Dedifferentiated amniotic fluid mesenchymal stem cell (primary cell): ENCODE measurements at regions not wholly inside any gene's neighbourhood (a gene's known extent, or its start where the extent isn't known, plus 50 kb on each side); places are given as distances from the start of the nearest gene placed in this dataset.
A peak's percentile ranks its signal among the peaks of the same experiment; 100 is the strongest.
"Not testable (repeated sequence)": the region's sequence is repeated elsewhere in the genome, so short reads cannot be mapped to it uniquely, and the experiment has no call there.

Experiments
- DNase-seq: peaks from one replicate; pipeline ENCODE4 v3.0.0-alpha.2; 2016; ENCODE audit errors: extremely low spot score

GRCh38 chr17:6893382-6894205 lies 62.1 kb upstream of the TEKT1 start:
- DNase-seq, result no peak

DNA sequence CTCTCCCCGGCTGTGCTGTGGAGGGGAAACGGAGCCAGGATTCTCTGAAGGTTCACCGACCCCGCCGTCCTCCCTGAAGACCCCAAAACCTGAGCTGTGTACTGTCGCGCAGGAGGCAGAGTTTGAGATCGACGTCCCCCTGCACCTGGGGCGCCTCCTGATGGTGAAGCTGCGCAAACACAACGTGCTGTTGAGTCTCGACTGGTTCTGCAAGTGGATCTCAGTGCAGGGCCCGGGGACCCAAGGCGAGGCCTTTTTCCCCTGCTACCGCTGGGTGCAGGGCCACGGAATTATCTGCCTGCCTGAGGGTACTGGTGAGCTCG lies 62.6 kb upstream of the TEKT1 start:
- no peak for DNase-seq

DNA sequence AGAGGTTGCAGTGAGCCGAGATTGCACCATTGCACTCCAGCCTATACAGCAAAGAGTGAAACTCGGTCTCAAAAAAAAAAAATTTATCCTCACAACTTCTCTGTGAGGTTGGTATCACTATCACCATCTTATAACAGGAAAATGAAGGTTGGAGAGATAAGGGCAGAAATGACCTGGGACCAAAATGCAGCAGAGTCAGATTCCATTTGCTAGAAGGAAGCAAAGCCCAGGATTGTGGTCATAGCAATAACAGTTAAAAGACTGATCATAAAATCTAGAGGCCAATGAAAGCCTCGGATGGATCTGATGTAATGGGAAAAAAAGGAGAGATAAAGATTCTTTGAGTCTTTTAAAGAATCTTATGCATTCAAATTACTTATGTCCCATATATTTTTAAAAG lies 69.6 kb upstream of the TEKT1 start:
- DNase-seq, result no peak

DNA sequence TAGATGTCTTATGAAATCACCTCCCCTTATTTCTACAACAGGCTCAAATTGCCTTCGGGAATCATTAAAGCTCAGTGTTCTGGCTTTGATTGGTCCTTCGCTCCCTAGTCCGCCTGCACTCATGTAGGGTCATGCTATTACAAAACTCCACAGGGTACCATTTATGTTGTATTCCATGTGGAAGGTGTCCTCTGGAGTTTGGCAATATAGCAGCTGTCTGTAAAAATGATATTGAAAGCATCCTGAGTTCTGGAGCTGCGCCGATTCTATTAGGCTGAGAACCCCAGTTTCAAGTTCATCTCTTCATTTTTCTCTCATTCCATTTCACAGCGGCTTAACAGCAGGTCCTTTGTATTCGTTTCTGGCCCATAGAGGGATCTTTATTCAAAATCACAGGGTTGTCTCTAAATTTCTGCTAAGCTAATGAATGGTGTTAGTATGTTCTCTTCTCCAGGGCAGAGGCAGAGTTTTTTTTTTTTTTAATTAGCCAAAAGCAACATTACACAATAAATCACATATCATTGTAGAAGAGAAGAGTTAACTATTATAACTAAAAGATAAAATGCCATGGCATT lies 71.9 kb upstream of the TEKT1 start:
- DNase-seq, result no peak

- DNase-seq, result no peak
These were observed 77.3 kb upstream of the TEKT1 start for GRCh38 chr17:6908807-6909206.

GRCh38 chr17:6910987-6911603 lies 79.6 kb upstream of the TEKT1 start:
- peak; percentile 68 for DNase-seq

DNA sequence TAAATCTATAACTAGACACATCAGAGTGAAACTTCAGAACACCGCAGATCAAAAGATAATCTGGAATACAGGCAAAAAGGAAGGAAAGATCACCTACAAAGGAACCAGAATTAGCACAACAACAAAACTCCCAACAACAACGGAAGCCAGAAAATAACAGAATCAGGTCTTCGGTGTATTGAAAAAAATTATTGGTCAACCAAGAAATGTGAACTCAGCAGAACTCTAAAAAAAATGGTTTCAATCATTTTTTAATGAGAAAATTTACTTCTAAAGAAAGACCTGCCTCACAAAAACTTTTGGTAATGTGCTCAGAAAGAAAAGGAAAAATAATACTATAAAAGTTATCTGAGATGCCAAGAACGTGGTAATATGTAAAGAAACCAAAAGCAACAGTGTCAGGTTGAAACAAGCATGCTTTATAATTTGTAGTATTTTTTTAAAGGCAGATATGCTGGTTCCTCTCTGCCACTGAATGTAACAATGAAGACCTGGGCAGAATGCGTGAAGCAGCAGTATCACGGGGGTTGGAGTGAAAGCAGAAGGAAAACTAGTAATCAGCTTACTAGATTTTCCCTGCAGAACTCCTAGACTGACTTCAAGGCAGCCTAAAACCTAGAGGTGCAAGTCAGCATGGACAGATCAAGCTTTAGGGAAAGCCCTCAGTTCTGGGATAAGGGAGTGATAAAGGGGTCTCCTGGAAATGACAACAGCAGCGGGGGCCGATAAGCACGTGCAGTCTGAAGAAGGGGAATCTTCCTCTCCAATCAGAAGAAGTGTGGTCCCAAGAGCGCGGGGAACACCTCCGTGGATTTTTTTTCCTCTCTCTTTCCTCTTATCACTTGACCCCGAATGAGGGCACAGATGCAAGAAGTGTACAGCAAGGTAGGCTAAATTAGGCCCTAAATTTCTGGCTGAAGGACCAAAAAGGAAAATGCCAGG lies 80.9 kb upstream of the TEKT1 start:
- no peak for DNase-seq

DNA sequence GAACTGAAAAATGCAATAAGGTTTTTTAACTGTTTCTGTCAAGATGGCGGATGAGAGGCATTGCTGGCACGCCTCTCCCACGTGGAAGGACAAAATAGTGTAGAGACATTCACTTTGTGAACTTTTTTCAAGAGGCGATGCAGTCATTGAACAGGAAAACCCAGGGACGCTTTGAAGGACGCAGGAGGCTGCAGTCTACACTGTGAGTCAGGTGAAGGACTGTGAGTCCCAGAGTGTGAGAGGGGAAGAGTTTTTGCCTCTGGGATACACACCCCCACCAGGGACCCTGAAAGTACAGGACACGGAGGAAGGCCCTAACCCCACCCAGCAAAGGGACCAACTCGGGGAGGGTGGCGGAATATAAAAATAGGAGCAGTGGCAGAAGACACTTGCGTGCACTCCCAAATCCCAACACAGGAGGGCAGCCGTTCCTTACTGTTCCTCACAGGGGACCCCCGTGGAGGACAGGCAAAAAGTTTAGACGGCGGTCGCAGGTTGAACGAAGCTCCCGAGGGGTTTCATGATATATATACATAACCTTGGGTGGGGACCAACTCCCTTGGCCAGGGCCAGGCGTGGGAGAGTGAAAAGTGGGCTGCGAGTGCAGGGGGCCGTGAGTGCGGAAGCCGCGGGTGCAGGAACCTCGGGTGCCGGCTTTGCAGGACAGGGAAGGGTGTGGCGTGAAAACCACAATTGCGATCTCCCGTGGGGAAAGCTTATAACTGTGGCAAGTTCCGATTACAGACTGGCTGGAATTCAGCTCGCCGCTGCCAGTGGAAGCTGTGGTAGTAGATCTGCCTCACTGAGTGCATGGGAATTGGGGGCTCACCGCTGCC lies 82.0 kb upstream of the ALOX12 start:
- DNase-seq, result peak; percentile 42

DNA sequence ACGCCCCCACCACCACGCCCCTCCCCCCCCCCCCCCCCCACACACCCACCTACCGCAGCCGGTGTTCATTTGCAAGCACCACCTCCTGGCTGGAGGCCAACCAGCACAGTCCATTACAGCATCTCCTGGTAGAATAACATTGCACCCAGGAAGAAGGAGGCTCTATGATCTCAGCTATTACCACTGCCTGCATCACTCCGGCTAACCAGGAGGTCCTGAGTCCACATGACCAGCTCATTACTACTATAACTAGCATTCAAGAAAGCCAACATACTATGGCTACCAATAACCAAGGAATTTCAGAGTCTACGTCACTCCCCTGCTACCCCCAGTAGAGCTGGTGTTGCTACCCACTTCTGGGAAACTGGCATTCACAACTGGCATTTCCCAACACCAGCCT lies 81.1 kb upstream of the ALOX12 start:
- DNase-seq, result no peak

DNA sequence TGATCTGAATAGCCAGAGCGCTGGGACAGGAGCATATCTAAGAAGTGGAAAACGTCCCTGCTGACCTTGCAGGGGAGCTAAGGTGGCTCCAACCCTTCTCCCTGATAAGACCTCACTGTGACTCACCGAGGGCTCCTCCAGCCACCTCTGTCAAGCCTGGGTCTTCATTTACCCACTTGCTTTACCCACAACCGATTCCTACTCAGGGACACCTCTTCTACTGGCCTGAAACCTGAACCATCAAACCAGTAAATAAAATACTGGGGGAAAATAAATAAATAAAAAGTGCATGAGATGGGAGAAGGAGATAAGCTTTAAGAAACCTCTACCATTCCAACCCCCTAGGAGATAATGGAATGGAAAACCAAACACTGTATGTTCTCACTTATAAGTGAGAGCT lies 80.2 kb upstream of the ALOX12 start:
- no peak for DNase-seq

- DNase-seq, result no peak
These were observed 76.7 kb upstream of the ALOX12 start for GRCh38 chr17:6919158-6919557.

DNA sequence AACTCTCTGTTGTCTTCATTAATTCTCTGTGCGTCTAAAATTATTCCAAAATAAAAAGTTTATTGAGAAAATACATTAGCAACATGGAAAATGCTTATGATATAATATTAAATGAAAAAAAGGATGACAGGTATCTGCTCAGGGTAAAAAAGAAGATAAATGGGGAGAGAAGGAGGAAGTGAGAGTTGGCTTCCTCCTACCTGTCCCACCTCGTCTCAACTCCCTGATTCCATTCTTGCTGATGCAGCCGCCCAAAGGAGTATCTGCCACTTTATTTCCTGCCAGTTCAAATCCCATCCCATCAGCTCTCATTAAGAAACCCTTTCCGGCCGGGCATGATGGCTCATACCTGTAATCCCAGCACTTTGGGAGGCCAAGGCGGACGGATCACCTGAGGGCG lies 72.5 kb upstream of the ALOX12 start:
- DNase-seq, result no peak

DNA sequence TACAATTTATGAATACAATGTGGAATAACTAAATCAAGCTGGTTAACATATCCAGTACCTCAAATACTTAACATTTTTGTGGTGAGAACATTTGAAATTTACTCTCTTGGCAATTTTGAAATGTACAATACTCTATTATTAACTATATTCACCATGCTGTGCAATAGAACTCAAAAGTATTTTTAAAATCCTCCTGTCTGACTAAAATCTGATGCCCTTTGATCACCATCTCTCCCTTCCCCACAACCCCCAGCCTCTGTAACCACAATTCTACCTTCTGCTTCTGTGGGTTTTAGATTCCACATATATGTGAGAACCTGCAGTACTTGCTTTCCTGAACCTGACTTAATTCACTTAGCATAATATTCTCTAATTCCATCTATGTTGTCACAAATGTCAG lies 71.6 kb upstream of the ALOX12 start:
- peak; percentile 46 for DNase-seq

GRCh38 chr17:6926667-6927066 lies 69.2 kb upstream of the ALOX12 start:
- DNase-seq, result peak; percentile 50

- DNase-seq, result peak; percentile 93
These were observed 68.3 kb upstream of the ALOX12 start for GRCh38 chr17:6927290-6928126.

DNA sequence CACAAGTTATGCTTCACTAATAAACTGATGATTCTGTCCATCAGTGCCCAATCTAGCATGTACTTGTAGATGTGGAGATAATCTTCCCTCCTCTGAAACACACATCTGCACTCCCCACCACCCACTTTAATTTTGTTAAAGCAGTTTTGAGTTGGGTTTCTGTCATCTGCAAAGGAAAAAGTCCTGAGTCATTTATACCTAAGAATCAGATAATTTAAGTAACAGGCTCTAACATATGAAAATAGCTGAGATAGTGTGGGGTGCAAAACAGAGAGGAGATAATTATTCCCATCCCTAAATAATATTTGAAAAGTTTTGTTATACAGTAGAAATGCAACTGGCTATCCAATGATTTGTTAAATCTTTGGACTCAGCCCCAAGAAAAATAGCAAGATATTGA lies 67.7 kb upstream of the ALOX12 start:
- no peak for DNase-seq

GRCh38 chr17:6930749-6931148 lies 65.1 kb upstream of the ALOX12 start:
- no peak for DNase-seq

- not testable (repeated sequence) for DNase-seq
These were observed 61.3 kb upstream of the ALOX12 start for GRCh38 chr17:6934544-6934943.

DNA sequence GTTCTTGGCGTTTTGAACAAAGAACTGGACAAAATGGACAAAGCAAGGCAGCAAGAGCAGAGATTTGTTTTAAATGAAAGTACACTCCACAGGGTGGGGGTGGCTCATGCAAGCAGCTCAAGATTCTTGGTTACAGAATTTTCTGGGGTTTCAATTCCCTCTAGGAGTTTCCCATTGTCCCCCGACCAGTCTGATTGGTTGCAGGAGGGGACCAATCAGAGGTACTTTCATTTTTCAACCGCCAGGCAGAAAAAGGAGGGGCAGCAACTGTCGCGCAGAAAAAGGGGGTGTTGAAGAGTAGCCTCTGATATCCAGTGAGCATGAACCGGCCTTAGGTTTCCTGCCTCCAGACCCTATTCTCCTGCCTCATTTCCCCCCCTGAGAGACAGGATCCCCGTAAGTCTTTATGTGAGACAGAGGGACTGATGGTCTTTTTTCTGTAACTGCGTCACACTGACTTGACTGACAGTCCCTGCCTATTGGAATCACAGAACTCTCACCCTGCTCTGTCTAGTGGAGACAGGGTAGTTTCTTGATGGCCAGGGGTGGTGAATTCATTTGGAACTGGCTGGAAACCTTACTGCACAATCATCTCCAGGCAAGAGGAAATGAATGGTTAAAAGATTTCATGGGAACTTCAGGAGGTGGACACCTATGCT lies 59.4 kb upstream of the ALOX12 start:
- no peak for DNase-seq

- no peak for DNase-seq
These were observed 57.2 kb upstream of the ALOX12 start for GRCh38 chr17:6938637-6939036.
